ENCODE measurements at regions not wholly inside any gene's neighbourhood (a gene's known extent, or its start where the extent isn't known, plus 50 kb on each side); places are given as distances from the start of the nearest gene placed in this dataset.

DNA sequence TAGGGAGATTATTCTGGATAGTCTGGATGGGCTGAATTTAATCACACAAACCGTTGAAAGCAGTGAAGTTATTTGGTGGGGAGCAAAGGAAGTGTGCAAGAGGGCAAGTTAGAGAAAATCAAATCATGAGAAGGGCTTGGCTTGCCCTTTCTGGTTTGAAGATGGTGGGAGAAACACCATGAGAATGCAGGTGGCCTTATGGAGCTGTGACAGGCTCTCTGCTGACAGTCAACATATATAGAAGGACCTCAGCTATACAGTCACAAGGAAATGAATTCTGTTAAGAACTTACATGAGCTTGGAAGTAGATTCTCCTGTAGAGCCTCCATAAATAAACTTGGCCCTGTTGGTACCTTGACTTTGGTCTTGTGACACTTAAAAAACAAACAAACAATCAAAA, 72.3 kb downstream of the GMNC start:
- FAIRE-seq, result no peak

DNA sequence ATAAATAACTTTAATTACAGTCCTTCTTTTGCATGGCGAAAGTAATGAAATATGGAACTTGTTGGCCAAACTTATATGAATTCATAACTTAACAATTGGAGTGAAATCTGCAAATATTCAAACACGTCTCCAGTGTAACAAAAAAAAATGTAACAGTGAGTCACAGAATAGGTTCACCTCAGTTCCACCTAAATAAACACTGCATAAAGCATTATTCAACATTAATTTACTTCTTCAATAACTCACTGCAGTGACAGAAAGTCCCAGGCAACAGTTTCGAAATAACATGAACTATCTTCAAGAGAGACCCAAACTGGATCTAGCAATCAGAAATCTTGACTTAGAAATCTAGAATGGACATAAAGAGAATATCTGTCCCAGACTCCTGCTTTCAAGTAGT, 75.6 kb downstream of the GMNC start:
- no peak for FAIRE-seq

DNA sequence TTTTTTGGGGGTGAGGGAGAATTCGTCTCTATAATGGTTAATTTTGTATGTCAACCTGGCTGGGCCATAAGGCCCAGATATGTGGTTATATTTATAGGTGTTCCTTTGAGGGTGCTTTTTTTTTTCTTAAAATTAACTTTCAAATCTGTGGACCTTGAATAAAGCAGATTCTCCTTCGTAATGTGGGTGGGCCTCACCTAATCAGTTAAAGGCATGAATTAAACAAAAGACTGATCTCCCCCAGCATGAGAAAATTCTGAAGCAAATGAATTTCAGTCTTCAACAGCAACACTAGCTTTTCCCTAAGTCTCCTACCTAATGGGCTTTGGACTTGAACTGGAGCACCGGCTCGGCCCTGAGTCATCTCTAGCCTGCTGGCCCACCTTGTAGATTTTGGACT, 77.4 kb downstream of the GMNC start:
- no peak for FAIRE-seq

DNA sequence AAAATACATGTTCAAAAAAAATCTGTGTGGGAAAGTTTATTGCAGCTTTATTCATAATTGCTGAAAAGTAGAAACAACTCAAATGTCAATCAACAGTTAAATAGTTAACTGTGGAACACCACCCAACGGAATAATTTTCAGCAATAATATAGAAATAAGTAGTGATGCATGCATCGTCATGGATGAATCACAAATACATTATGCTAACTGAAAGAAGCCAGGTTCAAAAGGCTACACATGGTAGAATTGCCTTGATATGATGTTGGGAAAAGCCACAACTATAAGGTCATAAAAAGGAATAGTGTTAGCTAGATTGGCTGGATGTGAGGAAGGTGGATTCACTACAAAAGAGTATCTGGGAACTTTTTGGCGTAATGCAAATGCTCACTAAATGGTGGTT, 82.0 kb downstream of the GMNC start:
- no peak for FAIRE-seq

DNA sequence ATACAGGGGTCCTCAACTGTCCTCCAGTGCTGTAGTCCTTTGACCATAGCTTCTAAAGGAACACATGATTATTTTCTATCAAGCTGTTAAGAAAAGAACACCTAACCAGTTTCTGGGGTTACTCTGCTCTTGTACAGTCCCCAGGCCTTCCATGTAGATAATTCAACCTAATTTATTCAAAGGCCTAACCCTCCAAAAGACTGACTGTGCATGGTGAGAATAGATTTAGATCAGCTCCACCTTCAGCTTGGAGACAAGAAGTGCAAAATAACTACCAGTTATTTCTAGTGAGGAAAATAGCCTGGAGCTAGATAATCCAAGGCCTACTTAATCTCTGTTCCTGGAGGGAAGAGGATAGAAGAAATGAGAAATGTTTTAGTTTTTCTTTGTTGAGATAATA, 87.9 kb downstream of the GMNC start:
- no peak for FAIRE-seq

DNA sequence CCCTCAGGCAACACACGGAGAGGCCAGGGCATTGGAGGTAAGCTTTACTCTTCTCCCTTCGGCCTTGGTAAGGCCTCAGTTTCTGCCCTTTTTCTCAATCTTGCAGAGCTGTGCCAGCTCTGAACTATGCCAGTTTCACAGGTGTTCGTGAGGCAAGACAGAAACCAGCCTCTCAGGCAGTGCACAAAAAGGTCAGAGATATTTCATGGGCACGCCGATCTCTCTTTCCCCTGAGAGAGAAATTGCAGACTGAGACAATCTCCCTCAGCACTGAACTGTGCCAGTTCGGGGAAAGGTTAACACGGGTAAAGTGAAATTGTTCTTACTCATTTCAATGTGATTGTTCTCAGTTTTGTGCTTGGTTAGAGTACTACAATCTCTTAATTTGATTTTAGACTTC, 88.5 kb downstream of the GMNC start:
- no peak for FAIRE-seq

DNA sequence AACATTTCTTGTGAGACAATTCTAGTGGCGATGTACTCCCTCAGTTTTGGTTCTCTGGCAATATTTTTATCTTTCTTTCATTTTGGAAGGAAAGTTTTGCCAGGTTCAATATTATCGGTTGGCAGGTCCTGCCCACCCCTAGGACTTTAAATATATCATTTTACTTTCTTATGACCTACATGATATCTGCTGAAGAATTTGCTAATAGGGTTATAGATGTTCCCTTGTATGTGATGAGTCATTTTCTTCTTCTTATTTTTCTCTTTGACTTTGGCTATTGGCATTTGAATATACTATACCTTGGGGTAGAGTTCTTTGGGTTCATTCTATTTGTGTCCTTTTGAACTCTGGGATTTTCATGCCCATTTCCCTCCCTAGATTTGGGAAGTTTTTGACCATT, 89.7 kb downstream of the GMNC start:
- no peak for FAIRE-seq

DNA sequence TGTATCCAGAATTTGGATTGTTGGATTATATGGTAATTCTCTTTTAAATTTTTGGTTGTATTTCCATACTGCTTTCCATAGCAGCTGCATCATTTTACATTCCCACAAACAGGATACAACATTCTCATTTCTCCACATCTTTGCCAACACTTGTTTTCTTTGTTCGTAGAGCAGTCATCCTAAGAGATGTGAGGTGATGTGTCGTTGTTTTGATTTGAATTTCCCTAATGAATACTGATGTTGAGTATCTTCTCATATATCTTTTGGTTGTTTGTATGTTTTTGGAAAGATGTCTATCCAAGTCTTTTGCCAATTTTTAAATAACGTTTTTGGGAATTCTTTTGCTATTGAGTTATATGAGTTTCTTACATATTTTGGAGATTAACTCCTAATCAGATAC, 93.6 kb downstream of the GMNC start:
- no peak for FAIRE-seq

DNA sequence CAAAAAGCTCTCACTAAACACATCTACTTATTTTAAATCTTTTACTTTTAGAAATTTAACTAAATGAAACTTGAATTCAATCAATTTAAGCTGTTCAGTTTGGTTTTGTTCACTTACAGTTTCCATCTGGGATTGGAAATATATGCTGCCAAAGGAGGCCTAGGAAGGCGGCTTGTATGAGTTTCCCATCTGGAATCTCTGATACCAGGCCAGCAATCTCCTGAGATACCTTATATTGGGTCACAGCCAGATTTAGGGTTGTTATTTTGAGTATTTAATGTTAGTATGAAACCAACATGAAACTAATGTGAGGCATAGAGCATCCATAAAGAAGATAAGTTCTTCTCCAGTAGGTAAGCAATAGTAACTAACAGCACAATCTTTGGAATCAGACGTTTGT, 94.6 kb downstream of the GMNC start:
- FAIRE-seq, result no peak

DNA sequence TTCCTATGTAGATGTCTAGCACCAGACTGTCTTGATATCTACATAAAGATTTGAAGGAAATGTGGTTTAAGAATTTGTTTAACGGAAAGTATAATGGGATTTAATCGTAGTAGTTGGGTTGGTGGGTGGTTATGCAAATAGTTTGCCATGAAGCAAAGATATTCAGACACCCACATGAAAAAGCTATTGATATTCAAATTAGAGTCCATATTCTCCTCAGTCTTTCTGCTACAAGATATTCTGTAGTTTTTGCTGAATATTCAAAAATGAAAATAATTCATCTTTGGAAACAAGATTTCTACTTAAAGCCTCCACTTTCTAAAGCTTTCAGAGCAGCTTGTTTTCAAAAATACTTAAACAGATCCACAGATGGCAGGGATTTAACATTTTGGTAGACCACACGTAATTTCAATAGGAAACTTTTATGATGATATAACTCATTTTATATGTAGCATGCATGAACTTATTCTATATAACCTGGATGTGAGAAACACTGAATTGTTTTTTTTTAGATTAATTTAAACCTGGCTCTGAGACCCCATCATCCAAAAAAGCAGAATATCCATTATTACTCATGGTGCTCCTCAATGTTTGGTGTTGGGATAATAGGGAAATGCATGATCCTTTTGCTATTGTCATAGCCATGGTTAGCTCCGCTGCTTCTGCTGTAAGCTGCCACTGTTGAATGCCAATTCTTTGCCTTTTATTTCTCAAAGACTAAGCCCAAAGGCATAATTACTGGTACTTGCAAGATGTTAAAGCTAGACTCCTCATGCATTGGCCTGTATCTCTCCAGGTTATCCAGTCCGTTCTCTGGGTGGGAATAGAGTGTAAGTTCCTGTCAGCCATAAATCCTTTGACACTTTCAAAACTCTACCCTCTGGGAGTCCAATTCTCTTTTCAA, 98.0 kb downstream of the GMNC start:
- FAIRE-seq, result no peak

DNA sequence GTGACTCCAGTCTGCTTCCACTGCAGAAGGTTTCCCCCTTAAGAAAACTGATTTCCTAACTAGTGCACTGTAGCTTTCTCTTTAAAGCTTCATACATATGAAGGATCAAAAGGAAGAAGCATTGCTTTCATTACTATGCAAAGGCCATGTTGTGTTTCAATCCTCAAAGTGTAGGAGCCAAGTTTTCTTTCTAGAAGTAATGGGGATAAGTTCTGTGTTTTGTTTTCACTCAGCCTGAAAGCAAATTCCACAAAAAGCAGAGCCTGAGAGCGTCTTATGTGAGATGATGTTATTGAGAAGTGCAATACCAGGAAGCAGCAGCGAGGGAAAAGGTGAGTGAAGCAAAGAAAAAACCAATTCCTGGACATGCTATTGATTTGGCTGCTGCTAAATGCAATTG, 99.7 kb downstream of the GMNC start:
- FAIRE-seq, result no peak

DNA sequence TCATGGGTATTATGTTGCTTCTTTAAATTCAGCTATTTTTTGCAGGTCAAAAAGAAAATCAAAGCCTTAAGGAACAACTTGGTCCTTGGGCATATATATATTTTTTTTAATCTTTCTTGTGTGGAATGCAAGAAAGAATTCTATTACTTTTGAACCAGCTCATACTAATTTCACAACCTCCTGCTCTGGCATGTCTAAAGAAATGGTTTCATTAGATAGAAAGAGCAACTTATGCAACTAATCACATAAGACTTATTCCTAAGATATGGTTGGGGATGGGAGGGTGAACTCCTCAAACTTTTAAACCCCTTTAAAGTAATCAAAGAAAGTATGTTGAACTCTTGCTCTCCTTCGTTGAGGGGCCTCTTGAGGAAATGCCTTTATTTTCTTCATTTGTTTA, 114.9 kb downstream of the GMNC start:
- FAIRE-seq, result no peak

DNA sequence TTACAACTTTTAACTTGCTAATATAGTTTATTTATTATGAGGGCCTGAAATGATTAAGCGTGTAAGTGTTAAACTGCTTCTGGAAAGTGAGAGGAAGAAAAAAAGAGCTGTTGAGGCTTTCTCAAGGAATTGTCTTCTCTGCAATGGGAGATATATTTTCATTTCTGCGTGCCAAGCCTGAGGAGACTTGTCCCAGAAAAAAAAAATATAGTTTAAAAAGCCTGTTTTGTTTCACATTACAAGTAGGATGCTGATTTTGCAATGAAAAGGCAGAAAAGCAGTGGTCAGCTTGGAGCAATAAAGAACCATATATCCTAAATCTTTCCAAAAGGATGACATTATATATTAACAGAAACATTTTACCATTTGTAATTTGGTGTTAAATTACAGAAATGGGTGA, 115.5 kb downstream of the GMNC start:
- no peak for FAIRE-seq

DNA sequence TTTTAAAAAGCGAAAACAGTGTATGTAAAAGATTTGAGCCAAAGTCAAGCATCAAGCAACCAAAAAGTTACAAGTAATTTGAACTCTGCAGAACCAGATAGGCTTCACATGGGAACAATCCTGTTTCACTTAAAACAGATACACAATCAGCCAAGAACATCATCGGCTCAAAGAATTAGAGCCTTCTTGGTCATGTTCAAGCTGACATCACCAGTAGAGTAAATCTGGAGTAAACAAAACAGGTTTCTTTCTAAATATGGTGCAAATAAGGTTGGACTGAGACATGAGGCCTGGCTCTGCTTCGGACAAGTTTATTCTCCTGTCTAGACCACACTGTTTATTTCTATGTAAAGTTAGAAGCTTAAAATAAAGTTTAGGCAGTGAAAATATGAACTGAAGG, 116.0 kb downstream of the GMNC start:
- no peak for FAIRE-seq

DNA sequence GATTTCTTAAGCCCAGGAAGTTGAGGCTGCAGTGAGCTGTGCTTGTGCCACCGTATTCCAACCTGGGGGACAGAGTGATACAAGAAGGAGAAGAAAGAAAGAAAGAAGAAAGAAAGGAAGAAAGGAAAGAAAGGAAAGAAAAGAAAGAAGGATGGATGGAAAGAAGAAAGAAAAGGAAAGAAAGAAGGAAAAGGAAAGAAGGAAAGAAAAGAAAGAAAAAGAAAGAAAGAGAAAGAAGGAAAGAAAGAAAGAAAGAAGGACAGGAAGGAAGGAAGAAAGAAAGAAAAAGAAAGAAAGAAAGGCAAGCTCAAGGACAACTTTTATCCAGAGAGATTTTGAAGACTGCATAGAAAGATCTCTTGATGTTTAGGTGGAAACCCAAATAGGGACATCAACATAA, 120.7 kb downstream of the GMNC start:
- FAIRE-seq, result no peak

DNA sequence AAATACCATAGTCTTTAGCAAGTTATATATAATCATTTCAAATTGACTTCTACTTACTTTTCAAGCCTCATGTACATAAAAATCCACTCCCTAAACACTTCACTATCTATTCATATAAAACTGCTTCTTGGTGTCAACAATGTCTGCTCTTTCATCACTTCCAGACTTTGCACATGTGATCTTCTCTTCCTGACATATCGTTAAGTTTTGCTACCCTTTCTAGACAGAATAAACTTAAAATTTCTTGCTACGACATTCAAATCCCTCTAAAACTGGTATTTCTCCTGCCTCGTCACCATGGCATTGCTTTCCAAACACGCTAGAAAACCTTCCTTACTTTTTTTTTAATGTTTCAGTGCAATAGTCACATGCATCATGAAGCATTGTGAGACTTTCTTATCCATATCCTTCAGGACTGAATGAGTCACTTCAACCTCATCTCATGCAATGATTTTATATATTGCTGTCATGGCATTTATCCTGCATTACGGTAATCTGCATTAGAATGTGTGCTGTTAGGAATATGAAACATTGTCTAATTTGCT, 122.8 kb downstream of the GMNC start:
- FAIRE-seq, result no peak

DNA sequence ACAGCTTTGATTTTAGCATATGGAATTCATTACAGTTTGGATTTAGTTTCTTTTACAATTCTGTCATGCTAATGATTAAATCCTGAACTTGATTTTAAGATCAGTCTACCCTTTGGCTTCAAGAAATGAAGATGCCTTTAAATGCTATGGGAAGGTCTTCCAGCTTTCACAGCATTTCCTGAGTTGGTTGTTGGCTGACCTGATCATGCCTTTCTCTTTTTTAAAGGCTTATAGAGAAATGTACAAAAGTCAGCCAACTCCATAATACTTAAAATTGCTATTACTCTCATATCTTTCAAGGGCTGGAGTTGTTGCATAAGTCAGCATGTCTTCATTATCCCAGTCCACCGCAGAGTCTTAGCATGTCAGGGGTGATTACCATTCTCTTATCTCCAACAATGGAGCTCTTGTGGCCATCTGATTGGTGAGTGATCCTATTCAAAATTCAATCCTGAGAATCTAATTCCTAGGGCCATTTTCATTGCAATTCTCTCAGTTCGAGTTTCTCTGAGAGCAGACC, 123.8 kb downstream of the GMNC start:
- no peak for FAIRE-seq

DNA sequence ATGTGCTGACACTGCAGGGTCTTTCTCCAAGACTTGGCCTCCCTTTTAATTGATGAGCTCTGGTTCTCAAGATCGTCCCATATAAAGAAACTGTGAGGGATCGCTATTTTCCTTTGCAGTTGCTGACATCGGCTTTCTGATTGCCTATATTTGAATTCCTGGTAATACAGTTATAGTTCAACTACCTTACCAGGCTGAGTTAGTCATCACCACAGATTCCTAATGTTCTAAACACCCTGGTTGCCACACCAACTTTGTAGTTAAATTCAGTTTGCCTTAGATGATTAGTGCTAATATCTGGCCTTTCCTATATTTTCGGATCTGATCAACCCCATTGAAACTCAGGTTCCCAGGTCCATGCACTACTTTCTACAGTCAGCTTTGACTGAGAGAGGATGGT, 125.0 kb downstream of the GMNC start:
- no peak for FAIRE-seq

DNA sequence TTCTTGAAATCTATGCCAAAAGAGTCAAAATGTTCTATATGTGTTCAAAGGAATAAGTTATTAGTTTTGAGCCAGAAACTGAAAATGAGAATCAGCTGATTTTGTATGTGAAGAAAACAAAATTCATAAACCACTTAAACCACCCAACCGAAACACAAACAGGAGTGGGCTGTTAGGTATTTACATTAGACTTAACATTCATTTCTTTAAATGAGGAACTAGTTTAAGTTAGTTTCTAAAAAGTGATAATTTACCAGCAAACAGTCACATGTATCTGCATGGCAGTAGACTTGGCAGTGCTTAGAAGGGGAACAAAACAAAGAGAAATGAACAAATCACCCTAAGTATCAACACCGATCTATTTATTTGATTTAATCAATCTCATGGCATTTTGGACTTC, 128.0 kb downstream of the GMNC start:
- no peak for FAIRE-seq

DNA sequence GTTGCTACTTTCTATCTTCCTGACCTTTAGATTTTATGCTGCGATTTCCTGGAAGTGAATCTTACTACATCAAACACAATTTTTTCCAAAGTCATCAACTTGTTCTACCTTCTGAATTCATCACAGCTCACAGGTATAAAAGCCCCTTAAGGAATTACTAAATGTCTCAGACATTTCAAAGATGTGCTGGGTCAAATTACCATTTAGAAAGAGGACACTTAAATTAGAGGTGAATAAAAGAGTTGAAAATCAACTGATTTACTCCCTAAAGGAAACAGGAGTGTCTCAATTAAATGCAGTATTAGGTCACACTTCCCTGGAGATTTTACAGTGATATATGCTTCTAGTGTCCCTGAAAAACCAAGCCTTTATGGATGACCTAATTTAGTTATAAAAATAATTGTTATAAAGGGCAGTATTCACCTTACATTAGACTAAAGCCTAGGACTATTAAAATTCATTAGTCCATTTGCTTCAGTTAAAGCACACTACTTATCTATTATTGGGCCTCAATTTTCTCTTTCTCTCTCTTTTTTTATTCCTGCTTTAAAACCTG, 128.8 kb downstream of the GMNC start:
- FAIRE-seq, result no peak

DNA sequence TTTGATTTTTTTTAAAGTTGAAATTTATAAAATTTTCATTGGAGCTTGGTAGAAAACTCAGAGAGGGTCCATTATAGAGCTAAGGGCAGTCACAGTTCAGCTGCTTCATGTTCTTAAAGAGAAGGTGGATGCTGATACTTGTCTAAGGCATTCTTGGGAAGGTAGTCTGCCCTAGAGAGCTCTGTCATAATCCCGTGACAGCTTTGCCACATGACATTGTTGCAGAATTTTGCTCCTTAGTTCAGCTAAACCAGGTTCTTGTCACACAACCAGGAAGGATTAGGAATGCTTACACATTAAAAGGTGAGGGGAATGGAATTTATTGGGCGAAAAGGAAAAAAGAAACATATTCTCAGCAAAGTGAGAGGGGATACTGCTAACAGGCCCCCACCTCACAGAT, 130.9 kb downstream of the GMNC start:
- no peak for FAIRE-seq

DNA sequence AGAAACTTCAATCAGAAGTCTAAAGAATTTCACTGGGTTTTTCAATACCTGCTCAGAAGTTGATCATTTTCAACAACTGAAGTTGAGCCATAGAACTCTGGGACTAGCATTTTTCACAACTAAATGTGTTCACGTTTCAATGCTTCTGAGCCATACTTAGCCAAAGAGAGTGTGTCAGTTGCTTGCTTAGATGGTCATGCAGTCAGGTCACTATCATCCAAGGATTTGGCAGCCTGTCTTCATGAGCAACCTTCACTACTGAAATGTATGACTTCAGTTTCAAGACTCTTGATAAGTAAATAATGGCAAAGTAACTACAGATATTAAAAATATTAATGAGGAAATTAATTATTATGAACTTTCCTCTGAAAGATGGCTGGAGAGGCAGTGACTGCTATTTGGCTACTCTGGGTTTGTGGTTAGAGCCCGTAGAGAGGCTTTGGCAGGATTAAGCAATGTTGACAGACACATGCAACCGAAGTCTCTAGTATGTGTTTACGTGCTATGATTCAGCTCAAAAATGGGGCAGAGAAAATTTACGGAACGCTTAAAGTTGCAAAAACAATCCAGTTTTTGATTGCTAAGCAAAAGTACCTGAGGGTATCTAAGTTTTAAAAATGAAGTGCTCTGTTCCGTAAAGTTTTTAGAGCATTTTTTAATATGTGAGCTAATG, 133.8 kb downstream of the GMNC start:
- FAIRE-seq, result no peak

DNA sequence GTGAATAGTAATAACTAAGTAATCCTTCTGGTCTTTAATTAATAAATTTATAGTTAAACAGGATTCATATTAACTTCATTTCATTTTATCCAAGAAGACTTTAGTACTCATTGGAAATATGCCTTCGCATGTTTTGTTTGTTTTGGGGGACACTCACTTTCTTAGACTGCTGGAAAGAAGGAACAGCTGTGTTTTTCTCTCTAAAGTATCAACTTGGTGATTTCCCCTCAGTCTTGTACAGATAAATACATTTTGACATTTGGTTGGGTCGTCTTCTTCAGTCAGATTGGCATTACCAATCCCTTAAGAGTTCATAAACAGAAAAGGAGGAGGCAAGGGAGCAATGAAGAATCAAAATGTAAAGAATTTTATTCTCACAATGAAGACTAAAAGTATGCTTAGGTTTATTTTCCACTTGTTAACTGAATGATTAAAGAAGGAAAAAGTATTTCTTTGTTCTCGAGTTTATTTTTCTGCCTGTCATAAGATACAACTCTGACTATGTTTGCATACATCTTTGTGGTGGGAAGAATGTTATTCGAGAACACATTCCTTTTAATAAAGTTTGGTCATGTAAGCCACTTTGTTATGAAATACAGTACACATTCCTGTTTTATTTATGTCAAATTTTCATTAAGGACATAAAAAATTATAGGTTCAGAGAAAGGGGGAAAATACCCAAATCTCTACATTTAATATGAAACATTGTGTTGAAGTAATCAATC, 140.2 kb downstream of the GMNC start:
- no peak for FAIRE-seq

All from endometrium (tissue), 2 donors.